ENCODE measurements at regions not wholly inside any gene's neighbourhood (a gene's known extent, or its start where the extent isn't known, plus 50 kb on each side); places are given as distances from the start of the nearest gene placed in this dataset.

GRCh38 chr20:20992686-20993360, 113.3 kb downstream of the LINC00237 start:
- DNase-seq (ENCODE audit: low spot score), result no peak

- DNase-seq (ENCODE audit: low spot score), result no peak
Observed at GRCh38 chr20:20992277-20992676, 113.9 kb downstream of the LINC00237 start.

- DNase-seq (ENCODE audit: low spot score), result no peak
Observed at GRCh38 chr20:20989081-20989480, 117.1 kb downstream of the LINC00237 start.

GRCh38 chr20:20979934-20980333, 126.2 kb downstream of the LINC00237 start:
- no peak for DNase-seq (ENCODE audit: low spot score)

- no peak for DNase-seq (ENCODE audit: low spot score)
Observed at GRCh38 chr20:20977786-20978185, 128.4 kb downstream of the LINC00237 start.

- DNase-seq (ENCODE audit: low spot score), result no peak
Observed at GRCh38 chr20:20972490-20972889, 133.7 kb downstream of the LINC00237 start.

GRCh38 chr20:20971810-20972209, 134.3 kb downstream of the LINC00237 start:
- no peak for DNase-seq (ENCODE audit: low spot score)

- DNase-seq (ENCODE audit: low spot score), result no peak
Observed at GRCh38 chr20:20970841-20971240, 135.3 kb downstream of the LINC00237 start.

- no peak for DNase-seq (ENCODE audit: low spot score)
Observed at GRCh38 chr20:20969701-20970280, 136.4 kb downstream of the LINC00237 start.

GRCh38 chr20:20967564-20968184, 138.5 kb downstream of the LINC00237 start:
- no peak for DNase-seq (ENCODE audit: low spot score)

- DNase-seq (ENCODE audit: low spot score), result no peak
Observed at GRCh38 chr20:20966171-20966570, 140.0 kb downstream of the LINC00237 start.

GRCh38 chr20:20959031-20959755, 147.0 kb downstream of the LINC00237 start:
- DNase-seq (ENCODE audit: low spot score), result no peak

GRCh38 chr20:20956513-20956931, 149.6 kb downstream of the LINC00237 start:
- DNase-seq (ENCODE audit: low spot score), result no peak

GRCh38 chr20:20955892-20956291, 150.3 kb downstream of the LINC00237 start:
- DNase-seq (ENCODE audit: low spot score), result no peak

GRCh38 chr20:20953738-20954618, 152.2 kb downstream of the LINC00237 start:
- DNase-seq (ENCODE audit: low spot score), result no peak

- no peak for DNase-seq (ENCODE audit: low spot score)
Observed at GRCh38 chr20:20950620-20951019, 155.5 kb downstream of the LINC00237 start.

GRCh38 chr20:20946122-20946759, 159.9 kb downstream of the LINC00237 start:
- DNase-seq (ENCODE audit: low spot score), result no peak

GRCh38 chr20:20941468-20941889, 164.7 kb downstream of the LINC00237 start:
- no peak for DNase-seq (ENCODE audit: low spot score)

- no peak for DNase-seq (ENCODE audit: low spot score)
Observed at GRCh38 chr20:20939006-20939405, 167.2 kb downstream of the LINC00237 start.

- DNase-seq (ENCODE audit: low spot score), result no peak
Observed at GRCh38 chr20:20938599-20938998, 167.6 kb downstream of the LINC00237 start.

GRCh38 chr20:20938131-20938530, 168.0 kb downstream of the LINC00237 start:
- no peak for DNase-seq (ENCODE audit: low spot score)

Data from GM03348 (cell line).